GM18520 (cell line): ENCODE measurements at regions not wholly inside any gene's neighbourhood (a gene's known extent, or its start where the extent isn't known, plus 50 kb on each side); places are given as distances from the start of the nearest gene placed in this dataset.

Experiments
- ATAC-seq: cut with Tn5 transposase; IDR thresholded peaks from one replicate; pipeline ENCODE4 v1.9.1; 2021; ENCODE audit not compliant: unreplicated experiment

DNA sequence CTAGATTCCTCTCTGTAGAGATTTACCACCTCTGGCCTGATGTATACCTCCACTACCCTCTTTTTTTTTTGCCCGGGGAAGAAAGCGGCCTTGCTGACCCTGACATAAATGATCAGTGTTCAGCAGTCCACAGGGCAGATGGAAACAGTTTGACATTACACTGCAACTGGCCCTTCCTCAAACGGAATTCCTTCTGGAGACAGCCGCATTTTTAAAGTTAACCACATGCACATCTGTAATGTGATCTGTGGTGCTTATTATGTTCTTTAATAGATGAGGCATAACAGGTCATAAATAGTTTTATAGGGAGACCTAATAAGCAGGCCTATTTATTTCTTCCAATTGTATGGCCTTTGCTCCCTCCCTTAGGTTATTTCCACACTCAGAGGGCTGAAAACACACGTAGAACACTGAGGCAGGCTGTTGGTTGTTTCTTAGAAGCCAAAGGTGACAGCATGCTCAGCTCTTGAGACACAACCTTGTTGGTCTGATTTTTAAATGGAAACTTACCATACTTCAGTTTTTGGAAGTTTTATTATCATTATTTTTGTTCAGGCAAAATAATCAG, 84.0 kb upstream of the APC start:
- no peak for ATAC-seq

DNA sequence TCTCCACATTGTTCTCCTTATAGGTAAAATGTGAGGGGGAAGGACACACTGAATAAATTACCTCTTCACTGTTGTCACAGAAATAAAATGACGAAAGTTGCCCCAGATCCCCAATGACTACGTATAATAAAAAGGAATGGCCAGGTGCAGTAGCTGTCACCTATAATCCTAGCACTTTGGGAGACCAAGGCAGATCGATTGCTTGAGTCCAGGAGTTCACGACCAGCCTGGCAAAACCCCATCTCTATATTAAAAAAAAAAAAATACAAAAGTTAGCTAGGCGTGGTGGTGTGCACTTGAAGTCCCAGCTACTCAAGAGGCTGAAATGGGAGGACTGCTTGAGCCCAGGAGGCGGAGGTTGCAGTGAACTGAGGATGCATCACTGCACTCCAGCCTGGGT, 82.2 kb upstream of the APC start:
- ATAC-seq: no peak

- no peak for ATAC-seq
Measured at GRCh38 chr5:112656451-112656850, 81.2 kb upstream of the APC start.

DNA sequence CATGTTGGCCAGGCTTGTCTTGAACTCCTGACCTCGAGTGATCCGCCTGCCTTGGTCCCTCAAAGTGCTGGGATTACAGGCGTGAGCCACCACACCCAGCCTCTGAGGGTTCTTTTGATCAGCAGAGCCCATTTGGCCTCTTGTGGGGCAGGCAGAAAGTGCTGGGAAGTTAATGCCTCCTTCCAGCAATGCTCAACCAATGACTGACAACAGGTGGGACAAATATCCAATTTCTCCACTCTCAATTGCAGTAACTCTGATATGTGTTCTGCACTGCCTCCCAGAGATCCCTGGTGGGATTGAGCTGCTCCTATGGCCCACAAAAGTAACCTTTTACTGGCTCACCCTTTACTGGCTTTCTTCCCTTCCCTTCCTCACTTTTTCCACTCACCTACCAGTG, 79.9 kb upstream of the APC start:
- no peak for ATAC-seq

DNA sequence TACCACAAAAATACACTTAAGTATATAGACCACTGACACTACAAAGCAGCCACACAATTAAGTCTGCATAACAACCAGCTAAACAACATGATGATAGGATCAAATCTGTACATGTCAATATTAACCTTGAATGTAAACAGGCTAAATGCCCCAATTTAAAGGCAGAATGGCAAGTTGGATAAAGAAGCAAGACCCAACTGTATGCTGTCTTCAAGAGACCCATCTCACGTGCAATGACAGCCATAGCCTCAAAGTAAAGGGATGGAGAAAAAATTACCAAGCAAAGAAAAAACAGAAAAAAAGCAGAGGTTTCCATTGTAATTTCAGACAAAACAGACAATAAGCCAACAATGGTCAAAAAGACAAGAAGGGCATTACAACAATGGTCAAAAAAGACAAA, 77.3 kb upstream of the APC start:
- ATAC-seq: no peak

GRCh38 chr5:112663146-112663545, 74.5 kb upstream of the APC start:
- no peak for ATAC-seq

- ATAC-seq: no peak
Measured at GRCh38 chr5:112668016-112668415, 69.7 kb upstream of the APC start.

- ATAC-seq: no peak
Measured at GRCh38 chr5:112668911-112669310, 68.8 kb upstream of the APC start.

DNA sequence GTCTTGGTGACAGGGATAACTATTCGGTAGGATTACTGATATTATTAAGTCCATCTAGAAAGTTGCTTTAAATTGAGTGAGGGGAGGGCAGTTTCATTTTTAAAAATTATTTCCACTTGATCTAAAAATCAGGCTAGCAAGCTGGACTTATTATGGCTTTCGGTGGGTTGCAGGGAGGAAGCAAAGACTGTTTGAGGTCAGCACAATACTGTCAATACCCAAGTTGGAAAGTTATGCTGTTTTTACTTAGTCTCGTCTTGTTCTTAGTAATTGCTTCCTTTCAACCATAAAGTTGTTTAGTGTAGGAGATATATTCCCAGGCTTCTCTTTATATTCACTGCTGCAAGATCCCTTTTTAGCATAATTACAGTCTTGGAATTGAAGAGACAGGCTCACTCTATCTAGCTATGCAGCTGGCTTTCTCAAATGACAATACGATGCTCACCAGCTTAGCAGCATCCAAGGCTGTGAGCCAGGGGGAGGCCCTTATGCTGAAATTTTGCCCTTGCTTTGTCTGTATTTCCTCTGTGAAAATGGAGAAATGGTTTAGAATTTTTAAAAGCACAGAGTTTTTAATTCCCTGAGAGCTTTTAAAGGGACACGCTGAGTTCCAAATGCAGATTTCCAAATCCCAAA, 68.2 kb upstream of the APC start:
- no peak for ATAC-seq

DNA sequence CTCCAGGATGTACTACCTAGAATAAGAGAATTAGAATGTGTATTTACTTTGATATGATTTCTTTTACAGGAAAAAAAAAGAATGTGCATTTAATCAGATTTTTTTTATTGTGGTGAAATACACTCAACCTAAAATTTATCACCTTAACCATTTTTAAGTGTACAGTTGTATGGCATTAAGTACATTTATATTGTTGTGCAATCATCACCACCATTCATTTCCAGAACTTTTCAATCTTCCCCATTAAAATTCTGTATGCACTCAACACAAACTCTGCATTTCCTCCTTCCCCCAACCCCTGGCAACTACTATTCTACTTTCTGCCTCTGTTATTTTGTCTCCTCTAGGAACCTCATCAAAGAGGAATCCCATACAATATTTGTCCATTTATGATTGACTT, 66.0 kb upstream of the APC start:
- no peak for ATAC-seq

DNA sequence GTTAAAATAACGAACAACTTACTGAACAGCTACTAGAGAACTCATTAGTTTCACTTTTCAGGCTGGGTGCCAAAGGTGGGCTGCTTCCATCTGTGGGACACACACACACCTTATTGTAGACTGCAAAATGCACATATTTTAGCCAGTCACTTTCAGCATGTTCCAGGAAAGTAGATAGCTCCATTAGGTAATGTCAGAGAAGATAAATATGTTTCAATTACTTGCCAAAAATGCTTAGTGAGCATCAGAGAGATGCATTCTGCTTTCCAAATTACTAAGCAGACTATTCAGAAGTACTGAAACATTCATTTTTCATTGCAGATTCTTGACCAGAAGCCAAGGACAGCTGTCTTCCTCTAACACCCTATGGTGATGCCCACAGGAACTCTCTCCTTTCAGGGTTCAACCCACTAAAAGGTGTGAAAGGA, 56.2 kb upstream of the APC start:
- ATAC-seq: peak; percentile 84

DNA sequence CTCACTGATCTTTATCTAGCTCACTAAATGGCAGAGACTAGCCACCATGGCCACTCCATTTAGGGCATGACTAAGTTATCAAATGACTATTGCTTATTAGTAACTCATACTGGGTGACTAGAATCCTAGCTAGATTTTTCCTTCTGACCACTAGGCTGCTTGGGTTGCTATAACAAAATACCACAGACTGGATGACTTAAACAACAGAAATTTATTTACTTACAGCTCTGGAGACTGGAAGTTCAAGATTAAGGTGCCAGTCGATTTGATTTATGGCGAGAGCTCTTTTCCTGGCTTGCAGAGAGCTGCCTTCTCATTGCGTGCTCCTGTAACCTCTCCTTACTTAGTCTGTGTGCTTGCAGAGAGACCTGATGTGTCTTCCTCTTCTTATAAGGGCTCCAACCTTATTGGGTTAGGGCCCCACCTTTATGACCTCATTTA, 55.0 kb upstream of the APC start:
- ATAC-seq: no peak

GRCh38 chr5:112684121-112684520, 53.6 kb upstream of the APC start:
- no peak for ATAC-seq

- ATAC-seq: no peak
Measured at GRCh38 chr5:112684737-112685136, 52.9 kb upstream of the APC start.

- ATAC-seq: no peak
Measured at GRCh38 chr5:112685386-112685785, 52.3 kb upstream of the APC start.

- ATAC-seq: no peak
Measured at GRCh38 chr5:112685931-112686330, 51.8 kb upstream of the APC start.

DNA sequence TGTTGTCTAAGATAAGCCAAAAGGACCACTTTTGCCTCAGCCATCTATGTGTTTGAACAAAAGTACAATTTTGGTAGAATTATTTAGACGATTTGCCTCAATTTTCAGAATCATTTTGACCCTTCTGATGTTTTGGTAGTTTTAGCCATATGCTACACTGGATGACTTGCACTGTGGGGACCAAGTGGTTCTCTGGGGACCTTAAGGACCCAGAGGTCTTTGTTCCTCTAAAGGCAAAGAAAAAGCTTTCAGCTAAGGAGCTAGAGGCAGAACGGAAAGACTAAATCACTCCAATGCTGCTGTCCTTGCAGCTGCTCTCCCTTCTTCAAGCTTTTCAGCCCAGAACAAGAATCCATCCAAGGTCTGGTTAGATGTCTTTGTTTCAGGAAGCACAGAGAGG, 51.0 kb upstream of the APC start:
- ATAC-seq: no peak

- ATAC-seq: no peak
Measured at GRCh38 chr5:112687306-112687705, 50.4 kb upstream of the APC start.
